A673 (cell line): ENCODE measurements at regions not wholly inside any gene's neighbourhood (a gene's known extent, or its start where the extent isn't known, plus 50 kb on each side); places are given as distances from the start of the nearest gene placed in this dataset.

Experiments used
- BruUV-seq: library from RNA; stranded (reverse); fragments of 400-500 nt; replicated peaks from 2 replicates; lab custom pipeline; 2021; lab: Mats Ljungman, UMichigan
- CTCF ChIA-PET: fragments of 300-600 bp; sonication (Branson Sonifier 250); formaldehyde crosslinking; loops from one replicate; lab custom pipeline; 2022; ENCODE audit warnings: antibody characterized with exemption; lab: Charles Lee
- POLR2A ChIA-PET: fragments of 300-600 bp; sonication (Branson Sonifier 250); formaldehyde crosslinking; loops from one replicate; lab custom pipeline; 2022; ENCODE audit warnings: antibody characterized with exemption; ENCODE audit not compliant: low non-redundant PET; lab: Charles Lee
- DNase-seq: peaks from one replicate; pipeline ENCODE4 v3.0.0-alpha.2; 2015; ENCODE audit warnings: low spot score
- H3K27ac ChIP-seq: fragments of 200-600 bp; sonication (generic); 2 replicates; pipeline ENCODE4 v1.5.1; 2016; ENCODE audit warnings: mixed run types, low read depth, mild to moderate bottlenecking, mixed read lengths, antibody characterized with exemption, low read length; ENCODE audit not compliant: poor library complexity, severe bottlenecking
- H3K27me3 ChIP-seq: fragments of 200-600 bp; sonication (generic); replicated peaks from 2 replicates; pipeline ENCODE4 v1.6.1; 2017; ENCODE audit warnings: mixed run types, low read depth, mild to moderate bottlenecking, mixed read lengths, antibody characterized with exemption, low read length; ENCODE audit not compliant: insufficient read depth, poor library complexity
- H3K36me3 ChIP-seq: fragments of 200-600 bp; sonication (generic); 2 replicates; pipeline ENCODE4 v1.6.1; 2016; ENCODE audit warnings: mixed run types, mild to moderate bottlenecking, mixed read lengths, antibody characterized with exemption, low read length; ENCODE audit not compliant: insufficient read depth, poor library complexity, severe bottlenecking
- H3K4me1 ChIP-seq: fragments of 200-600 bp; sonication (generic); 2 replicates; pipeline ENCODE4 v1.6.1; 2017; ENCODE audit warnings: mixed run types, mild to moderate bottlenecking, mixed read lengths, antibody characterized with exemption, low read length; ENCODE audit not compliant: insufficient read depth, poor library complexity, severe bottlenecking
- H3K4me3 ChIP-seq: fragments of 200-600 bp; sonication (generic); 2 replicates; pipeline ENCODE4 v1.5.1; 2016; ENCODE audit warnings: low read depth, mixed run types, mild to moderate bottlenecking, mixed read lengths, low read length; ENCODE audit not compliant: poor library complexity, severe bottlenecking
- H3K9me3 ChIP-seq: fragments of 200-600 bp; sonication (generic); 2 replicates; pipeline ENCODE4 v1.6.1; 2016; ENCODE audit warnings: mixed run types, low read depth, mild to moderate bottlenecking, mixed read lengths, antibody characterized with exemption, low read length; ENCODE audit not compliant: poor library complexity, severe bottlenecking
- EZH2 ChIP-seq: fragments of 200-600 bp; sonication (generic); IDR thresholded peaks from 2 replicates; pipeline ENCODE4 v1.6.1; 2017; ENCODE audit warnings: borderline replicate concordance, low read depth, mild to moderate bottlenecking, mixed read lengths, antibody characterized with exemption, low read length; ENCODE audit not compliant: poor library complexity, severe bottlenecking
- intact Hi-C: fragments of 100-400 bp; cut with micrococcal nuclease; formaldehyde crosslinking; loops from one replicate; pipeline ENCODE4 v1.10.0; 2022; ENCODE audit not compliant: unreplicated experiment
- TF ChIP-seq, protein P1 (sequence below): fragments of 300-800, 200-600 bp; sonication (generic); conservative IDR thresholded peaks from 2 replicates; pipeline ENCODE4 v1.5.1; 2017; ENCODE audit warnings: low read depth, mild to moderate bottlenecking, antibody characterized with exemption, low read length, moderate library complexity, mixed read lengths

DNA sequence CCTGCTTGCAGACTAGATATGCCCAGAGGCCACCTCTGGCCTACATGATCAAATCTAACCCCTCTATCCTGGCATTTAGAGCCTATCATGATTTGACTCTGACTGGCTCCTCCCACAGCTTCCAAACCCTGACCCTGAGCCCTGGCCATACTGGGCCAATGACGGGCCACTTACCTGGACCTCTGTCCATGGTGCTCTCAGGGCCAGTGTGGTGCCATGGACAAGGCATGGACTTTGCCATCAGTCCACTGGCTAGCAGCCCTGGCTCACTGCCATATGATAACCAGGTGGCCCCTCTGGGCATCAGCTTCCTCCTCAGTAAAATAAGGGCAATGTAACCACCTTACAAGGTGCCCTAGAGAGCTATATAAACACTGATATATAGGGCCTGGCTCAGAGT, 713.4 kb downstream of the PTPRU start:
- no peak for DNase-seq
- TF ChIP-seq, protein P1, sequence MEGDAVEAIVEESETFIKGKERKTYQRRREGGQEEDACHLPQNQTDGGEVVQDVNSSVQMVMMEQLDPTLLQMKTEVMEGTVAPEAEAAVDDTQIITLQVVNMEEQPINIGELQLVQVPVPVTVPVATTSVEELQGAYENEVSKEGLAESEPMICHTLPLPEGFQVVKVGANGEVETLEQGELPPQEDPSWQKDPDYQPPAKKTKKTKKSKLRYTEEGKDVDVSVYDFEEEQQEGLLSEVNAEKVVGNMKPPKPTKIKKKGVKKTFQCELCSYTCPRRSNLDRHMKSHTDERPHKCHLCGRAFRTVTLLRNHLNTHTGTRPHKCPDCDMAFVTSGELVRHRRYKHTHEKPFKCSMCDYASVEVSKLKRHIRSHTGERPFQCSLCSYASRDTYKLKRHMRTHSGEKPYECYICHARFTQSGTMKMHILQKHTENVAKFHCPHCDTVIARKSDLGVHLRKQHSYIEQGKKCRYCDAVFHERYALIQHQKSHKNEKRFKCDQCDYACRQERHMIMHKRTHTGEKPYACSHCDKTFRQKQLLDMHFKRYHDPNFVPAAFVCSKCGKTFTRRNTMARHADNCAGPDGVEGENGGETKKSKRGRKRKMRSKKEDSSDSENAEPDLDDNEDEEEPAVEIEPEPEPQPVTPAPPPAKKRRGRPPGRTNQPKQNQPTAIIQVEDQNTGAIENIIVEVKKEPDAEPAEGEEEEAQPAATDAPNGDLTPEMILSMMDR, result no peak
- TF ChIP-seq EZH2, result no peak
- intact Hi-C loops, result no loop called here
- Histone ChIP-seq H3K36me3 (no peaks in the 10 kb centered on the region), H3K9me3 (no peaks in the 10 kb centered on the region), H3K27me3 (no peaks in the 10 kb centered on the region), H3K27ac (no peak overlapping the region), H3K4me1 (no peaks in the 10 kb centered on the region), H3K4me3 (no peak overlapping the region)
- no TSS peak for BruUV-seq
- ChIA-PET POLR2A (no interaction called here), CTCF (no interaction called here)

DNA sequence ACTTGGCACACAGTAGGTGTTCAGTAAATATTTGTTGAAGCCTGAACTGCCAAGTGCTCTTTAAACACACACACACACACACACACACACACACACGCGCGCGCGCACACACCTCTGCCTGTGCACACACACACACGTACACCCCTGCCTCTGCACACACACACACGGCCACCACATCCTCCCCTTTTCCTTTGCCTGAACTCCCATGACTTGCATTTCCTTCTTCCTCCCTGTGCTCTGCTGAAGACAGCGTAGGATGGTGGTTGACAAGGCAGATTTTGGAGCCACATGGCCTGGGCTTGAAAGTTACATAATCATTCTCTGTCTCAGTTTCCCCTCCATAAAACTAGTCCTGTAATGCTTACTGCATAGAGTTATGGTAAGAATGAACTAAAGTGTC, 712.3 kb downstream of the PTPRU start:
- Histone ChIP-seq H3K4me1 (no peaks in the 10 kb centered on the region), H3K4me3 (no peak overlapping the region), H3K27me3 (no peaks in the 10 kb centered on the region), H3K36me3 (no peaks in the 10 kb centered on the region), H3K27ac (no peak overlapping the region), H3K9me3 (no peaks in the 10 kb centered on the region)
- ChIA-PET CTCF (no interaction called here), POLR2A (no interaction called here)
- intact Hi-C loops, result no loop called here
- no peak for TF ChIP-seq EZH2
- TF ChIP-seq, protein P1, result no peak
- no TSS peak for BruUV-seq
- no peak for DNase-seq

DNA sequence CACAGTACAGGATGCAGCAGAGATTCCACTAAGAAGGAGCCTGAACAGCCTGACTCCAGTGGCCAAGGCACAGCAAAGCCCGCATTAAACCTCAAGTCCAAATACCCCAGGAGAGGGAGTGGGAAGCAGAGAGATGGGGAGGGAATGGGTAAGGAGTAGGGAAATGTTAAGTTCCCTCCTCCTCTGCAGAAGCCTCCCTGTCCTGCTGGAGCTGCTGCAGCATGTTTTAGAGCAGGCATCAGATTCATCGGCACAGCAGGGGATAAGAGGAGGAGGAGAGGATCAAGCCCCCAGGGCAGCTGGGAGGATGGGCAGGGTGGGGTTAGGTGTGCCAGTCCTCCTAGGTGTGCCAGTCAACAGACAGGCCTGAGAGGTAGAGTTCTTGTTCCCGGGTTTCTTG, 709.7 kb downstream of the PTPRU start:
- BruUV-seq, result no TSS peak

More for the DNA sequence above, 709.7 kb downstream of the PTPRU start:
- TF ChIP-seq, protein P1, result no peak
- TF ChIP-seq EZH2, result no peak
- intact Hi-C loops, result no loop called here
- Histone ChIP-seq H3K27me3 (no peaks in the 10 kb centered on the region), H3K4me1 (no peaks in the 10 kb centered on the region), H3K36me3 (no peaks in the 10 kb centered on the region), H3K9me3 (no peaks in the 10 kb centered on the region), H3K4me3 (no peak overlapping the region), H3K27ac (no peak overlapping the region)
- POLR2A ChIA-PET, result no interaction called here
- no peak for DNase-seq
- CTCF ChIA-PET, result interaction anchor here (0.6 kb wide), 1 partner anchor 56 kb away, joined by 3 read pairs; no protein-coding TSS in a partner anchor
